SK-N-SH (cell line): ENCODE measurements at regions not wholly inside any gene's neighbourhood (a gene's known extent, or its start where the extent isn't known, plus 50 kb on each side); places are given as distances from the start of the nearest gene placed in this dataset.
"Not testable (repeated sequence)": the region's sequence is repeated elsewhere in the genome, so short reads cannot be mapped to it uniquely, and the experiment has no call there.

Experiments
- CTCF ChIA-PET: fragments of 300-600, 350-600 bp; formaldehyde crosslinking; extraction: SDS; loops from one replicate; lab custom pipeline; 2021; lab: Yijun Ruan, JAX
- POLR2A ChIA-PET: fragments of 350-600 bp; sonication (Branson Sonifier 250); formaldehyde crosslinking; extraction: SDS; loops from one replicate; lab custom pipeline; 2020; ENCODE audit warnings: antibody characterized with exemption, inconsistent platforms; lab: Yijun Ruan, JAX
- DNase-seq: peaks from one replicate; pipeline ENCODE4 v3.0.0; 2012
- H2AFZ ChIP-seq: fragments of 200-600 bp; sonication (generic); 2 replicates; pipeline ENCODE4 v1.8.1; 2016; ENCODE audit warnings: antibody characterized with exemption, mild to moderate bottlenecking, low read depth
- H3F3A ChIP-seq: fragments of 200-600 bp; sonication (generic); replicated peaks from 2 replicates; pipeline ENCODE3; 2016; ENCODE audit warnings: antibody characterized with exemption, mild to moderate bottlenecking; ENCODE audit not compliant: insufficient read depth
- H3K27ac ChIP-seq, 2 experiments: fragments of 200-500 bp in 1 of 2; fragments of 200-600 bp in 1 of 2; sonication (Bioruptor generic) in 1 of 2; sonication (generic), shearing (Covaris generic) in 1 of 2; 2 replicates each; pipeline versions ENCODE4 v1.5.1 to v1.6.1; 2014 to 2016; ENCODE audit warnings: low read depth in 2 of 2, inconsistent platforms in 1 of 2, low read length in 1 of 2, mild to moderate bottlenecking in 1 of 2, mixed read lengths in 1 of 2
- H3K27me3 ChIP-seq: fragments of 200-600 bp; sonication (generic), shearing (Covaris generic); 2 replicates; pipeline ENCODE4 v1.6.1; 2016; ENCODE audit warnings: mixed run types; ENCODE audit not compliant: insufficient read depth
- H3K36me3 ChIP-seq, 2 experiments: fragments of 200-500 bp in 1 of 2; fragments of 200-600 bp in 1 of 2; sonication (Bioruptor generic) in 1 of 2; sonication (generic) in 1 of 2; replicated peaks in 1 of 2; 2 replicates each; pipeline versions ENCODE3 to v1.5.1; 2014 to 2016; ENCODE audit warnings: low read length in 1 of 2, mild to moderate bottlenecking in 1 of 2; ENCODE audit not compliant: insufficient read depth in 2 of 2, control insufficient read depth in 1 of 2
- H3K4me1 ChIP-seq, 2 experiments: fragments of 200-500 bp in 1 of 2; fragments of 200-600 bp in 1 of 2; sonication (Bioruptor generic) in 1 of 2; sonication (generic), shearing (Covaris generic) in 1 of 2; 2 replicates each; pipeline versions ENCODE4 v1.5.1 to v1.6.1; 2014 to 2016; ENCODE audit warnings: low read depth in 1 of 2, low read length in 1 of 2, mixed run types in 1 of 2; ENCODE audit not compliant: insufficient read depth in 2 of 2, control insufficient read depth in 1 of 2
- H3K4me2 ChIP-seq: fragments of 200-600 bp; sonication (generic), shearing (Covaris generic); 2 replicates; pipeline ENCODE4 v1.6.1; 2017; ENCODE audit warnings: mixed run types
- H3K4me3 ChIP-seq, 2 experiments: fragments of 200-500 bp in 1 of 2; fragments of 200-600 bp in 1 of 2; sonication (Bioruptor generic) in 1 of 2; sonication (generic), shearing (Covaris generic) in 1 of 2; 2 replicates each; pipeline versions ENCODE4 v1.5.1 to v1.8.1; 2014 to 2016; ENCODE audit warnings: low read depth in 2 of 2, inconsistent platforms in 1 of 2, low read length in 1 of 2, mild to moderate bottlenecking in 1 of 2, mixed read lengths in 1 of 2, moderate library complexity in 1 of 2
- H3K79me2 ChIP-seq: fragments of 200-600 bp; sonication (generic); 2 replicates; pipeline ENCODE4 v1.8.1; 2017; ENCODE audit warnings: mild to moderate bottlenecking; ENCODE audit not compliant: insufficient read depth
- H3K9ac ChIP-seq: fragments of 200-600 bp; sonication (generic); 2 replicates; pipeline ENCODE4 v1.6.1; 2017; ENCODE audit warnings: mixed run types
- H3K9me2 ChIP-seq: fragments of 200-600 bp; sonication (generic); 2 replicates; pipeline ENCODE4 v1.6.1; 2017; ENCODE audit warnings: mixed run types
- H3K9me3 ChIP-seq: fragments of 200-600 bp; sonication (generic); 2 replicates; pipeline ENCODE4 v1.6.1; 2017; ENCODE audit warnings: mixed run types, mild to moderate bottlenecking, moderate library complexity
- H4K20me1 ChIP-seq: fragments of 200-600 bp; sonication (generic); 2 replicates; pipeline ENCODE4 v1.6.1; 2017; ENCODE audit warnings: mild to moderate bottlenecking, mixed run types; ENCODE audit not compliant: insufficient read depth
- FOXM1 ChIP-seq: IDR thresholded peaks from 2 replicates; pipeline ENCODE4 v1.4.0; 2012; ENCODE audit warnings: low read depth, mild to moderate bottlenecking
- MAX ChIP-seq: IDR thresholded peaks from 2 replicates; pipeline ENCODE4 v1.4.0; 2012; ENCODE audit warnings: low read depth
- MXI1 ChIP-seq: IDR thresholded peaks from 2 replicates; pipeline ENCODE4 v1.6.1; 2012; ENCODE audit warnings: mild to moderate bottlenecking, low read depth, low read length, improper control_type of control experiment
- NFIC ChIP-seq: IDR thresholded peaks from 2 replicates; pipeline ENCODE4 v1.4.0; 2012; ENCODE audit warnings: borderline replicate concordance
- RAD21 ChIP-seq: IDR thresholded peaks from 2 replicates; pipeline ENCODE4 v1.6.1; 2012; ENCODE audit warnings: mild to moderate bottlenecking, low read length
- RCOR1 ChIP-seq: fragments of 150-350 bp; IDR thresholded peaks from 2 replicates; pipeline ENCODE4 v1.6.1; 2017; ENCODE audit warnings: antibody characterized with exemption, low read length
- REST ChIP-seq: IDR thresholded peaks from 2 replicates; pipeline ENCODE4 v1.6.1; 2012; ENCODE audit warnings: mild to moderate bottlenecking, low read depth, low read length, moderate library complexity
- RFX5 ChIP-seq: IDR thresholded peaks from 2 replicates; pipeline ENCODE4 v1.6.1; 2012; ENCODE audit warnings: mild to moderate bottlenecking, improper control_type of control experiment, low read length
- SIN3A ChIP-seq: IDR thresholded peaks from 2 replicates; pipeline ENCODE4 v1.6.1; 2012; ENCODE audit warnings: low read depth, mild to moderate bottlenecking, low read length, moderate library complexity, borderline replicate concordance
- SMC3 ChIP-seq: IDR thresholded peaks from 2 replicates; pipeline ENCODE4 v1.6.1; 2012; ENCODE audit warnings: low read depth, low read length, improper control_type of control experiment
- USF2 ChIP-seq: fragments of 150-350 bp; IDR thresholded peaks from 2 replicates; pipeline ENCODE4 v1.6.1; 2017; ENCODE audit warnings: antibody characterized with exemption, low read length, low read depth, borderline replicate concordance
- YY1 ChIP-seq: IDR thresholded peaks from 2 replicates; pipeline ENCODE4 v1.4.0; 2012; ENCODE audit warnings: low read depth, mild to moderate bottlenecking
- WGBS: methylation state at CpG from one replicate; pipeline ENCODE4 v1.1.6; 2017; ENCODE audit warnings: low lambda C conversion rate; 5-methylcytosine and 5-hydroxymethylcytosine counted together
- TF ChIP-seq, protein P1 (sequence below): IDR thresholded peaks from 2 replicates; pipeline ENCODE4 v1.4.0; 2012; ENCODE audit warnings: low read depth, borderline replicate concordance

GRCh38 chr2:126986631-126987187 lies 88.0 kb downstream of the TEX51 start:
- no peaks in the 10 kb centered on the region for H3K36me3 ChIP-seq
- H3K4me1 ChIP-seq: no peaks in the 10 kb centered on the region; a peak in 1 of 4 replicates
- H3K9me2 ChIP-seq: no peaks in the 10 kb centered on the region
- H3K9me3 ChIP-seq: no peaks in the 10 kb centered on the region
- CTCF ChIA-PET: interaction anchor here (0.7 to 2.2 kb wide), 2 partner anchors 9 to 15 kb away, joined by 3 to 10 read pairs; no protein-coding TSS in a partner anchor
- no peak overlapping the region for H3K27ac ChIP-seq
- no peaks in the 10 kb centered on the region for H3K27me3 ChIP-seq
- no peak for TF ChIP-seq RAD21
- TF ChIP-seq NFIC: no peak
- TF ChIP-seq SIN3A: no peak
- TF ChIP-seq REST: no peak
- no peak for TF ChIP-seq MXI1
- no peak for TF ChIP-seq MAX
- TF ChIP-seq USF2: no peak
- no peak for TF ChIP-seq SMC3
- no peak for TF ChIP-seq FOXM1
- H2AFZ ChIP-seq: no peak overlapping the region
- DNase-seq: no peak
- H3K79me2 ChIP-seq: no peaks in the 10 kb centered on the region
- no peak overlapping the region for H3K4me2 ChIP-seq
- WGBS: 51% methylated on average over 6 of the region's 6 CpGs
- no peaks in the 10 kb centered on the region for H4K20me1 ChIP-seq
- no peaks in the 10 kb centered on the region for H3F3A ChIP-seq
- H3K9ac ChIP-seq: no peak overlapping the region
- POLR2A ChIA-PET: no interaction called here
- H3K4me3 ChIP-seq: no peak overlapping the region

DNA sequence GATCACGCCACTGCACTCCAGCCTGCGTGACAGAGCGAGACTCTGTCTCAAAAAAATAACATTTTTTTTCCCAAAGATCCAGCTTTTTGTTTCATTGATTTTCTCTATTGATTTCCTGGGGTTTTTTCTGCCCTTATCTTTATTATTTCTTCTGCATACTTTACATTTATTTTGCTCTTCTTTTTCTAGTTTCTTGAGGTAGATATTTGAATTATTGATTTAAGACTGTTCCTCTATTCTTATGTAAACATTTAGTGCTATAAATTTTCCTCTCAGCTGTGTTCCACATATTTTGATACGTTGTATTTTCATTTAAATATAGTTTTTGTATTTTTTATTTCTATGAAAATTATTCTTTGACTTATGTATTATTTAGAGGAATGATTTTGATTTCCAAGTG lies 89.8 kb downstream of the TEX51 start:
- H3K9ac ChIP-seq: no peak overlapping the region
- no peaks in the 10 kb centered on the region; a peak in 1 of 4 replicates for H3K4me1 ChIP-seq
- no peak overlapping the region for H3K4me2 ChIP-seq
- no peak overlapping the region for H3K4me3 ChIP-seq
- no peaks in the 10 kb centered on the region for H3K9me2 ChIP-seq
- 22% methylated on average over 4 of the region's 4 CpGs for WGBS
- ChIA-PET CTCF (interaction anchor here (1.2 to 1.4 kb wide), 2 partner anchors 16 to 211 kb away, joined by 3 to 4 read pairs; no protein-coding TSS in a partner anchor), POLR2A (no interaction called here)
- H3K36me3 ChIP-seq: no peaks in the 10 kb centered on the region
- H2AFZ ChIP-seq: no peak overlapping the region
- DNase-seq: no peak
- TF ChIP-seq SIN3A (no peak), RCOR1 (no peak), YY1 (no peak), FOXM1 (no peak), RFX5 (no peak)
- TF ChIP-seq, protein P1, sequence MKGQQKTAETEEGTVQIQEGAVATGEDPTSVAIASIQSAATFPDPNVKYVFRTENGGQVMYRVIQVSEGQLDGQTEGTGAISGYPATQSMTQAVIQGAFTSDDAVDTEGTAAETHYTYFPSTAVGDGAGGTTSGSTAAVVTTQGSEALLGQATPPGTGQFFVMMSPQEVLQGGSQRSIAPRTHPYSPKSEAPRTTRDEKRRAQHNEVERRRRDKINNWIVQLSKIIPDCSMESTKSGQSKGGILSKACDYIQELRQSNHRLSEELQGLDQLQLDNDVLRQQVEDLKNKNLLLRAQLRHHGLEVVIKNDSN: no peak
- no peaks in the 10 kb centered on the region for H3K27me3 ChIP-seq
- H3K27ac ChIP-seq: no peak overlapping the region
- H4K20me1 ChIP-seq: no peaks in the 10 kb centered on the region
- H3K9me3 ChIP-seq: no peaks in the 10 kb centered on the region
- H3F3A ChIP-seq: no peaks in the 10 kb centered on the region
- no peaks in the 10 kb centered on the region for H3K79me2 ChIP-seq

DNA sequence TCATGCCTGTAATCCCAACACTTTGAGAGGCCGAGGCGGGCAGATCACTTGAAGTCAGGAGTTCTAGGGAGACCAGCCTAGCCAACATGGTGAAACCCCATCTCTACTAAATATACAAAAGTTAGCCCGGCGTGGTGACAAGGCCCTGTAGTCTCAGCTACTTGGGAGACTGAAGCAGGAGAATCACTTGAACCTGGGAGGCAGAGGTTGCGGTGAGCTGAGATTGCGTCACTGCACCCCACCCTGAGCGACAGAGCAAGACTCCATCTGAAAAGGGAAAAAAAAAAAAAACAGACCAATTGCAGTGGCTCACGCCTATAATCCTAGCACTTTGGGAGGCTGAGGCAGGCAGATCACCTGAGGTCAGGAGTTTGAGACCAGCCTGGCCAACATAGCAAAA lies 90.4 kb downstream of the TEX51 start:
- H3K36me3 ChIP-seq, H3K4me1 ChIP-seq, H3F3A ChIP-seq, H3K4me3 ChIP-seq, H3K9me2 ChIP-seq, DNase-seq, H2AFZ ChIP-seq, H4K20me1 ChIP-seq, H3K9ac ChIP-seq, H3K27ac ChIP-seq, H3K79me2 ChIP-seq, H3K9me3 ChIP-seq, H3K27me3 ChIP-seq, POLR2A ChIA-PET, H3K4me2 ChIP-seq: not testable (repeated sequence)
- CTCF ChIA-PET: interaction anchor here (1.4 kb wide), 1 partner anchor 212 kb away, joined by 3 read pairs; no protein-coding TSS in a partner anchor
- 54% methylated on average over 8 of the region's 8 CpGs for WGBS
